Stomach (tissue), 8 donors: ENCODE measurements at regions not wholly inside any gene's neighbourhood (a gene's known extent, or its start where the extent isn't known, plus 50 kb on each side); places are given as distances from the start of the nearest gene placed in this dataset.
"Not testable (repeated sequence)": the region's sequence is repeated elsewhere in the genome, so short reads cannot be mapped to it uniquely, and the experiment has no call there.

ENCODE experiments used
- DNase-seq, 2 donors: peaks; one replicate each; pipeline versions ENCODE4 v3.0.0 to v3.0.0-alpha.2; 2013 to 2019
- H3K27ac ChIP-seq, 5 donors: fragments of 200-600 bp in 4 of 5; sonication (generic) in 4 of 5; one replicate each; pipeline ENCODE4 v1.5.1; 2013 to 2019; ENCODE audit warnings: mild to moderate bottlenecking in 1 of 5, moderate library complexity in 1 of 5
- H3K27me3 ChIP-seq, 3 donors: fragments of 200-600 bp; sonication (generic); one replicate each; pipeline ENCODE4 v1.5.1; 2017 to 2019; ENCODE audit warnings: mixed run types in 1 of 3
- H3K36me3 ChIP-seq, 4 donors: fragments of 200-600 bp; sonication (generic); 1 replicate in 3 of 4; 2 replicates in 1 of 4; pipeline ENCODE4 v1.5.1; 2016 to 2019
- H3K4me1 ChIP-seq, 4 donors: fragments of 200-600 bp; sonication (generic); one replicate each; pipeline ENCODE4 v1.5.1; 2016 to 2019
- H3K4me3 ChIP-seq, 4 donors: fragments of 200-600 bp; sonication (generic) in 3 of 4; one replicate each; pipeline ENCODE4 v1.5.1; 2016 to 2019; ENCODE audit warnings: mild to moderate bottlenecking in 1 of 4
- H3K9me3 ChIP-seq, 4 donors: fragments of 200-600 bp; sonication (generic); one replicate each; pipeline ENCODE4 v1.5.1; 2016 to 2019
- CTCF ChIP-seq, 7 experiments: fragments of 450-650 bp in 4 of 7; fragments of 200-600 bp in 3 of 7; sonication (generic) in 3 of 7; IDR thresholded peaks; one replicate each; pipeline ENCODE4 v1.5.1; 2016 to 2019; ENCODE audit warnings: antibody characterized with exemption in 7 of 7, control low read depth in 2 of 7, mild to moderate bottlenecking in 1 of 7
- EP300 ChIP-seq: sonication (generic); formaldehyde crosslinking; IDR thresholded peaks from one replicate; pipeline ENCODE4 v1.6.1; 2017; ENCODE audit warnings: antibody characterized with exemption
- POLR2A ChIP-seq, 4 donors: fragments of 450-650 bp; IDR thresholded peaks; one replicate each; pipeline ENCODE4 v1.6.1; 2016; ENCODE audit warnings: antibody characterized with exemption in 4 of 4, control low read depth in 2 of 4, mild to moderate bottlenecking in 1 of 4, moderate library complexity in 1 of 4
- POLR2AphosphoS5 ChIP-seq, 3 donors: sonication (generic); formaldehyde crosslinking; IDR thresholded peaks; one replicate each; pipeline ENCODE4 v1.6.1; 2016; ENCODE audit warnings: antibody characterized with exemption in 3 of 3
- WGBS, 5 donors: extraction: QIAGEN DNeasy Blood & Tissue Kit in 3 of 5; methylation state at CpG; one replicate each; pipeline versions ENCODE4 v1.1.5 to v1.1.7; 2013 to 2018; 5-methylcytosine and 5-hydroxymethylcytosine counted together
- intact Hi-C: fragments of 100-400 bp; cut with DNase I; formaldehyde crosslinking; loops from one replicate; pipeline ENCODE4 v1.15.1; 2023; ENCODE audit warnings: low total_unique reads
- donor health status: healthy with polysubstance abuse.
- donor health status: Bipolar disorder and iron deficiency.
- donor health status: healthy.

GRCh38 chr22:25420471-25420924 lies 144.0 kb upstream of the GRK3 start:
- Histone ChIP-seq H3K4me3 (peak overlapping the region; percentile 30 to 53 (median 36)), H3K27ac (no peak overlapping the region), H3K4me1 (peaks cover 21 to 32% (median 28%) of the 10 kb centered on the region in 4 donors), H3K36me3 (no peaks in the 10 kb centered on the region), H3K9me3 (no peaks in the 10 kb centered on the region), H3K27me3 (peaks cover 13 to 82% (median 46%) of the 10 kb centered on the region in 3 donors)
- DNase-seq = no peak
- WGBS, 5 donors = 16 to 22% (median 19%) methylated on average over 19 to 21 of the region's 21 CpGs
- intact Hi-C loops = no loop called here
- TF ChIP-seq CTCF (IDR thresholded peaks at IDR 0.05) = no peak
- TF ChIP-seq POLR2A (IDR thresholded peaks at IDR 0.05) = no peak
- TF ChIP-seq EP300 = no peak
- no peak for TF ChIP-seq POLR2AphosphoS5 (IDR thresholded peaks at IDR 0.05)

- peaks cover 13 to 82% (median 46%) of the 10 kb centered on the region in 3 donors for H3K27me3 ChIP-seq
- DNase-seq = peak in 1 of 2 donors; percentile 35
- no peak overlapping the region for H3K27ac ChIP-seq
- peak overlapping the region; percentile 30 to 53 (median 36) for H3K4me3 ChIP-seq
- no peak for TF ChIP-seq EP300
- no peak for TF ChIP-seq POLR2AphosphoS5 (IDR thresholded peaks at IDR 0.05)
- TF ChIP-seq POLR2A (IDR thresholded peaks at IDR 0.05) = no peak
- H3K9me3 ChIP-seq = no peaks in the 10 kb centered on the region
- H3K36me3 ChIP-seq = no peaks in the 10 kb centered on the region
- H3K4me1 ChIP-seq = peaks cover 21 to 32% (median 28%) of the 10 kb centered on the region in 4 donors
- intact Hi-C loops = no loop called here
- 3 to 9% (median 4%) methylated on average over 20 to 84 of the region's 85 CpGs for WGBS, 5 donors
Observed at GRCh38 chr22:25420925-25421904, 143.3 kb upstream of the GRK3 start.

GRCh38 chr22:25426530-25427308 lies 137.8 kb upstream of the GRK3 start:
- H3K27ac ChIP-seq, H3K4me3 ChIP-seq, H3K36me3 ChIP-seq, DNase-seq, intact Hi-C loops, H3K9me3 ChIP-seq, H3K4me1 ChIP-seq: not testable (repeated sequence)
- WGBS, 5 donors = 62 to 71% (median 66%) methylated on average over 7 to 10 of the region's 10 CpGs
- H3K27me3 ChIP-seq = peaks cover under 1 to 70% (median 22%) of the 10 kb centered on the region in 3 donors

- intact Hi-C loops, H3K9me3 ChIP-seq, DNase-seq, H3K4me1 ChIP-seq, H3K27ac ChIP-seq, H3K36me3 ChIP-seq, H3K4me3 ChIP-seq: not testable (repeated sequence)
- H3K27me3 ChIP-seq = peaks cover 0 to 33% (median 4%) of the 10 kb centered on the region in 3 donors
- WGBS, 5 donors = 56 to 84% (median 71%) methylated on average over 1 to 4 of the region's 6 CpGs
Observed at GRCh38 chr22:25431637-25432342, 132.7 kb upstream of the GRK3 start.

- H3K4me3 ChIP-seq, intact Hi-C loops, H3K36me3 ChIP-seq, H3K27ac ChIP-seq, H3K9me3 ChIP-seq, H3K4me1 ChIP-seq, DNase-seq: not testable (repeated sequence)
- H3K27me3 ChIP-seq = peaks cover 0 to 21% (median 4%) of the 10 kb centered on the region in 3 donors
- WGBS, 5 donors = 64 to 77% (median 70%) methylated on average over 8 of the region's 8 CpGs
Observed at GRCh38 chr22:25433381-25433970, 131.0 kb upstream of the GRK3 start.
